GM18502 (cell line): ENCODE measurements at regions not wholly inside any gene's neighbourhood (a gene's known extent, or its start where the extent isn't known, plus 50 kb on each side); places are given as distances from the start of the nearest gene placed in this dataset.

Experiments
- ATAC-seq: cut with Tn5 transposase; IDR thresholded peaks from one replicate; pipeline ENCODE4 v1.9.1; 2021; ENCODE audit warnings: mild to moderate bottlenecking; ENCODE audit not compliant: unreplicated experiment, poor library complexity

DNA sequence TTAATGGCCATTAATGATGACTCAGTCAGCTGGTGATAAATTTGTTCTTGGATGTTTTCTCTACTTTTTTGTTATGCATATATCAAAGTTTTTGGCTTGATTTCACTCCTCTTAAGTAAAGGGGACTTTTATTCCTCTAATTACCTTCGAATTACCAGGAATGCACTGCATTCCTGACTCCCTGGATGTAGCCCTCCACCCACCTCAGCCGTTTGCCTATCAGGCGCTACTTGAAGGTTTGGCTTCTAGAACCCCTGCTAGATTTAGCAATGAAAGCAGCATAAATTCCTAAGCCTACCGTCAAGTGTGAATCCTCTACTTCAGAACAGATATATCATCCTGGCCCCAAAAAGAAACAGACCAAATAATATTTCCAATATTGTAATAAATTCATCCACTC, 387.8 kb upstream of the ADGRL2 start:
- ATAC-seq: no peak

DNA sequence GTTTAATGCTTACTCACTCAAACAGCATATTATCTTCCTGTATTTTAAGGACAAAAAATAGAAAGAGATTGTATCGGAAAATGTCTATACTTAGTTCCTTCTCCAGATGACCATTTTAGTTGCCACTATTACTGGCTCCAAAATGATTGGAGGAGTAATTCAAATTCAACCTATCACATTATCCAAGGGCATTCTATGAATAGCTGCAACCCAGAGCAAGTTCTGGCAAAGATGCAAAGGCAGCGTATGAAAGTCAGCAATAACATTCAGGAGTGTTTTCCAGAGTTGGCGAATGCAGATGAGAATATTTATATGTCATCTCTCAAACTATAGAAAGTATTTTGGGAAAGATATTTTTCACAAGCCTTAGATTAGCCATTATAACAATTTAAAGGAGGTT, 389.8 kb upstream of the ADGRL2 start:
- no peak for ATAC-seq

GRCh38 chr1:81410351-81410750, 390.4 kb upstream of the ADGRL2 start:
- ATAC-seq: no peak

- ATAC-seq: no peak
These were observed 390.9 kb upstream of the ADGRL2 start for GRCh38 chr1:81409780-81410274.

DNA sequence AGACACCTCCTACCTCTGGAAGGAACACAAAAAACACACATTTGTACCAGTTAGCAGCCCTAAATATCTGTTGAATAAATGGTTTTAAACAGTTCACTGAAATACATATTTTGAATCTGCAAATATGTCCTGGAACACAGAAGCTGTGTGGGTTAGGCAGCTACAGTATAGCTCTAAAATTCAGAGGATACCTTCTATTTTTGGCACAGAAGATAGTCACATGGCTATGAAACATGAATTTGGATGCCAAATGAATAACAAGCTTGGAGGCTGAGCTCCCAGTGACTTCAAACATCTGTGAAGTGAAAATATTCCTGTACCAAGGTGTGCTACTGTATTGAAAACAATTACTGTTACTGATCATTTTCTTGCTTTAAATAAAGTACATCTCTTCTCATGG, 391.5 kb upstream of the ADGRL2 start:
- ATAC-seq: no peak

DNA sequence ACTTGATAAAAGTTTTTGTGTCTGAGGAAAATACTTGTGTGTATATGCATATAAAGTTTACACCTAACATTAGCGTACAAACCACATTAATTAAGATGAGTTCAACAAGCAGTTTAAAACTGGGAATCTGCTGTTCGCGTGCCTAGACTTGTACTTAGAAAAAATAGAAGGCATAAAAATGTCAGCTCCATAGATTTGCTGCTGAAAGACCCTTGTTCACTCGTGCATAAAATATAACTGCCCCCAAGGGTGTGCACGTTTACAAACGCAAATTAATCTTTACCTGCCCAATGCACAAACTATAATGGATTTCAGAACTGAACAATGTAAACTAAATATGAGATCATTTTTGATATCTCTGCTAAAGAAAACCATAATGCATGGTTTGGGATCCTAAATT, 392.3 kb upstream of the ADGRL2 start:
- no peak for ATAC-seq

- ATAC-seq: no peak
These were observed 393.5 kb upstream of the ADGRL2 start for GRCh38 chr1:81407000-81407821.

GRCh38 chr1:81406292-81406999, 394.3 kb upstream of the ADGRL2 start:
- no peak for ATAC-seq

- ATAC-seq: no peak
These were observed 402.7 kb upstream of the ADGRL2 start for GRCh38 chr1:81398041-81398440.

DNA sequence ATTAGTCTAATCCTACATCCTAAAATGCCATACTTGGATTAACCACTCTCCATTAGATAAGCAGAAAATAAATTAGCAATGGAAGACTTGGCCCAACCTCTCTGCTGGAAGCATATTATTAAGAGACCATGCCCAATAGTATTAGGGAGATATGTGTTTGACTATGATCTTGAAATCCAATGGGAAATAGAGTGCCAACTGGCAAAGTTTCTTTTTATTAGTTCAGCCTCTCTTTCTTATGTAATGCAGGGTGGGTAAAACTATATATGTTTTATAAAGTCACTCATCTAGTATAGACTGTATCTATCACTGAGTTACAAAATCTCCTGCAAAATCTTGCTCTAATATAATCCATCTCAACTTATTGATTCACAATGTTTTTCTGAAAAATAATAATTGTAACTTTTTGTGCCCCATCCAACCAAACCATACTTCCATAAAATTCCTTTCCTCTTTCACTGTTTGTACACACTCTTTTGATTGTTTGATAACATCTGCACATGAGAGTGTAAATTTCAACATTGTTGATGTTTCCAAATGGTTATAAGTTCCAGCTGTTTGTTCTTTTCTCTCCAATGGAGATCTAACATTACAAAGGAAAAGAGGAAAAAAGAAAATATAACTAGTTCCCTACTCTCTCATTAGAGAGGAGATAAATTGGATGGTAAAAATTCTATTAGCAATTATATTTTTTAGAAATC, 408.1 kb upstream of the ADGRL2 start:
- no peak for ATAC-seq

DNA sequence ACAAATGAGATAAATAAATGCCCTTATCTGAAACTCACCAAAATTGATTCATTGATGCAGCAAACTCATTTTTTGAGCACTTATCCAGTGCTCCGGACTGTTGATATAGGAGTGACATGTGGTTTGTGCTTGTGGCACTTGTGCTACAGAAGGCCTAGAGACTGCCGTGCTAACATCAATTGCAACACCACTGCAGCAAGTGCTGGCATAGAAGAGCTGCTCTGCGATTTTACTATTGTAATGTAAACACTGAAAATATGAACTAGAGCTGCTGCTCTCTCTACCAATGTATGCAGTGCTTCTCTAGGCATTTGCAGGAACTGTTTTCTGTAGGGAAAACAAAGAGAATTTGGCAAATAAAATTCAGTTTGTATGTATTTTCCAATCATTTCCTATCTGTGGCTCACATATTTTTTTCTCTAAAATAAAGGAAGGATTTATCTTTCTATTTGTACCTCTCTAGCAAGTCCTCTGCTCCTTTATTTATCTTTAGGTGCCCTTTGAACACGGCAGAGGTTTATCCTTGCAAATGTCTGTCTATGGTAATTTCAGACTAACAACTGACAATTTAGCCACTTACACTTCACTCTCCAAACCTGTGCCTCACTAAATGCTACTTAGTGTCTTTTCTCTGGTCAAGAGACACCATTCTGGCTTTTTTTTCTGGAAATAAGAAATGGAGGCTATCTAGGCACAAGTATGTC, 409.5 kb upstream of the ADGRL2 start:
- ATAC-seq: no peak

- ATAC-seq: no peak
These were observed 412.3 kb upstream of the ADGRL2 start for GRCh38 chr1:81388435-81388834.

DNA sequence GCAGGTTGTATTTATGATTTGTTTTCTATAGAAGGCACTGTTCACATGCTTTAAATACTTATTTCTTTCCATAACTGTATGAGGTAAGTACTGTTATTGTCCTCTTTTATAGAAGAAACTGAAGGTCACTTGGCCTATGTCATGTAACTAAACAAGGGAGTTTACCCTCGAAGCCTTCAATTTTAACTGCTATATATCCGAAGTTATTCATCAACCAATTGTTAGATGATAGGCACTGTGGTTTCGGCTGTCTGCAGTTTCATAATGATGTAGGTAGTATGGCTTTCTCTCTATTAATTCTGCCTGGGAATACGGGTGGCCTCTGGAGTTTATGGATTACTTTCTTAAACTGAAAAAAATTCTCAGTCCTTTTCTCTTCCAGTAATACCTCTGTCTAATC, 413.3 kb upstream of the ADGRL2 start:
- no peak for ATAC-seq

DNA sequence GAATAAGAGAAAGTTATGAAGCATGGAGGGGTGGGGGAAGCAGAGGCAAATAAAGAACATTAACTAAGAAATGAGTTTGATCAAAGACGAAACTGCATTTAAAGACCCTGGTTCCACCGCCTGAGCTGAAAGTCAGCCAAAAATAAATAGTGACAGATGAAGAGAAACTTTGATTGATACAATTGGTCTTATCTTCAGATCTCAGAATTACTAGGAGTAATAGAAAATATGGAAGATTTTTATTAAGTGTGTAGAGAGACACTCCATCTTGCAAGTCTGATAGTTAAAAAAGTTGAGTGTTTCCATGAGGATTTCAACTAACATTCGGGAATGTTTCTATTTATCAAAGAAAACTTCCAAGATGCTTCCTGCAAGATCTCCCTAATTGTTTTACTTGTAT, 418.2 kb upstream of the ADGRL2 start:
- ATAC-seq: no peak

DNA sequence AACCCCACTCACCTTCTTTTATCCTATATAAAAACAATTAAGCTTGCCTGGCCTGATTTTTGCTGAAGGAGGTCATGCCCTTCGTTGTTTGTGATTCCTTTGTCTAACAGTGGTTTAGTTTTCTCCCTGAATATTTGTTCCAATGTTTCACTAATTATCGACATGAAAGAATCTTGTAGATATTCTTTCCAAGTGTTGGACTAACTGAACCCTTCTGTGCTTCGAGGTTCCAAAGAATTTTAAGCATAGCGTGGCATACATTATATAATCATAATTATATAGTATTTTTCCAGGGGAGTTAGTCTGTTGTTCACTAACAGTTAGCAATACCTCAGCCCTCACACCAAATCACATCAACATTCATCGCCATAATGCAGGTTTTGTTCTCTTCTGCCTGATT, 418.9 kb upstream of the ADGRL2 start:
- ATAC-seq: no peak

DNA sequence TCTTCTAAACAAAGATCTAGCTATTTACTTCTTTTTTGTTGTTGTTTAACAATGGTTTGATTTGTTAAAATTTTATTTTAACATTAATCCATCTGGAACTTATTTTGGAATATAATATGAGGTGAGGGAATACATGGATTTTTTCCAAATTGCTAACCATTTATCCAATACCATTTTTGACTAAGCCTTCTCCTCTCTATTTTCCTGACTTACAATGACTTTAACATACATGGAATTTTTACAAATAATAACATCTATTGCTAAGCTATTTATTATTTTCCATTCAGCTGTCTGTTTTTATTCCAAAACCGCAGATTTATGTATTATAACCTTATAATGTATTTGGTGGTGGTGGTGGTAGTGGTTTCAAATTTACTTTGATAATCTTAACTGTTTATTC, 420.3 kb upstream of the ADGRL2 start:
- ATAC-seq: no peak

DNA sequence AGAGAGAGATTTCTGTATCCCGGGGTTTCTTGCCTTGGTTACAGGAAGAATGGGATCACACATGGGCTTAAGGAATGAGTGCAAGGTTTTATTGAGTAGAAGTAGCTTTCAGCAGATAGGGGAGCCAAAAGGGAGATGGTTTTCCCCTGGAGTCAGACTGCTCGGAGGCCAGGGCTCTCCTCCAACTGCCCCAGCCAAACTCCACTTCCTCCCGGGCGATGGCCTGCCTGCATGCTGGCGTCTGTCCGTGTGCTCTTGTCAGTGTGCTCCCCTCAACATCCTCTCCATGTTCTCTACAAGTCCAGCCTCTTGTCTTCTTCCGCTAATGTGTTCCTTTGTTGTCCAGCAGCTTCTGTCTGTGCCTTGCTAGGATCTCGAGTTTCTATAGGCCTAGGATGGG, 421.3 kb upstream of the ADGRL2 start:
- ATAC-seq: no peak

- ATAC-seq: no peak
These were observed 423.3 kb upstream of the ADGRL2 start for GRCh38 chr1:81377406-81377805.

GRCh38 chr1:81375884-81376548, 424.7 kb upstream of the ADGRL2 start:
- ATAC-seq: no peak

DNA sequence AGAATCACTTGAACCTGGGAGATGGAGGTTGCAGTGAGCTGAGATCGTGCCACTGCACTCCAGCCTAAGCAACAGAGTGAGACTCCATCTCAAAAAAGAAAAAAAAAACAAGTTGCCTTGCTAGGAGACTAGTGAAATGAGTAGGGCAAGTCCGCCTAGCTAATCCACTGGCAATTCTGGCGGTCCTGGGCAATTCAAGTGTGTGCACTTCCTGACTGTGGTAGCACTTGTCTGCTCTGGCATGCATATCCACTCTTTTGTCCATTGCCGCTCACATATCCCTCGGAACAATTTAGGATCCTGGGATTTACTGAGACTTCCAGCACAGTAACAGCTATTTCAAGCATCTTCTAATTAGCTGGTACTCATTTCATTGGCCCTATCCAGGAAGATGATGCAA, 426.3 kb upstream of the ADGRL2 start:
- ATAC-seq: no peak
